ENCODE measurements at regions not wholly inside any gene's neighbourhood (a gene's known extent, or its start where the extent isn't known, plus 50 kb on each side); places are given as distances from the start of the nearest gene placed in this dataset.

- TF ChIP-seq FOXA1 (IDR thresholded peaks at IDR 0.05), result no peak
- no peak for TF ChIP-seq CTBP1 (IDR thresholded peaks at IDR 0.05; ENCODE audit: borderline replicate concordance)
- TF ChIP-seq SUZ12 (IDR thresholded peaks at IDR 0.05), result no peak
- no peak for TF ChIP-seq SP1 (IDR thresholded peaks at IDR 0.05)
- no peak for TF ChIP-seq BHLHE40 (IDR thresholded peaks at IDR 0.05; ENCODE audit: borderline replicate concordance)
- no peak for TF ChIP-seq NFRKB (IDR thresholded peaks at IDR 0.05)
- TF ChIP-seq FOXM1 (IDR thresholded peaks at IDR 0.05; ENCODE audit: borderline replicate concordance), result no peak
- TF ChIP-seq ZNF384 (IDR thresholded peaks at IDR 0.05), result no peak
These were observed 236.3 kb downstream of the ACKR3 start for GRCh38 chr2:236805800-236806531.

All from HEK293T (cell line).